GM21717 (cell line): ENCODE measurements at regions not wholly inside any gene's neighbourhood (a gene's known extent, or its start where the extent isn't known, plus 50 kb on each side); places are given as distances from the start of the nearest gene placed in this dataset.

Experiments
- ATAC-seq: cut with Tn5 transposase; IDR thresholded peaks from one replicate; pipeline ENCODE4 v1.9.1; 2021; ENCODE audit warnings: mild to moderate bottlenecking, moderate library complexity; ENCODE audit not compliant: unreplicated experiment

GRCh38 chr4:136457577-136457976 lies 1074.7 kb downstream of the PCDH18 start:
- no peak for ATAC-seq

GRCh38 chr4:136457004-136457403 lies 1075.3 kb downstream of the PCDH18 start:
- no peak for ATAC-seq

- ATAC-seq: no peak
Observed at GRCh38 chr4:136443006-136443405, 1089.3 kb downstream of the PCDH18 start.

- no peak for ATAC-seq
Observed at GRCh38 chr4:136442447-136442846, 1089.8 kb downstream of the PCDH18 start.

GRCh38 chr4:136441629-136442282 lies 1090.5 kb downstream of the PCDH18 start:
- no peak for ATAC-seq

DNA sequence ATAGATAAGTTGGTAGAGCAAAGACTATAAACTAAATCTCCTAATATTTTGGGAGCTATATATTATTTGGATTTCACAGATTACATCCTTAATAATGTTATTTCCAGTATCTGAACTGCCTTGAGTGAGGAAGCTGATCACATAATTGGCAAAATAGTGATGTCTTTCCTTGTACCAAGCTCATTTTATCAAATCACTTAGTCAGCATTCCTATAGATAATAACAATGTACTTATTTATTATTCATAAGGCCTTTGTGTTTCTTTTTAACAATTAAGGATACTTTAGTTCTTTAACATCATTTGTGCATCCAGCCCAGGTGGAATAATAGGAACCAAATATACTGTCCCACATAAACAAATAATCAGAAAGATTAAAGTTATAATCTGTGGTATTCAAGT lies 1093.6 kb downstream of the PCDH18 start:
- no peak for ATAC-seq

DNA sequence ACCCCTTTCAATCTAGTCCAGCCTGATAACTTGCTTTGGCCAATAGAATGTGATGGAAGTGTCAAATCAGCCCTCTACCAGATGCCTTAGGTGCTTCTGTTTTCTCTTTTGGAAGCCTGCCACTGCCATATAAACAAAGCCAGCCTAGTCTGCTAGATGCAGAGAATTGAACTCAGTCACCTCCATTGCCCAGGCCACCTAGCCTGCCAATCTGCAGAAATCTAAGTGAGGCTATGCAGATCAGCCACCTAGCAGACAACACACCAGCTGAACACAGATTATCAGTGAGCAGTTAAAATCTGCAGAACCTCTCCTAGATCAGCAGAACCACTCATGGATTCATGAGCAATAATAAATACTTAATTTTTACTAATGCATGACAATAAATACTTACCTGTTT lies 1108.2 kb downstream of the PCDH18 start:
- no peak for ATAC-seq

GRCh38 chr4:136414981-136415380 lies 1117.3 kb downstream of the PCDH18 start:
- ATAC-seq: no peak

DNA sequence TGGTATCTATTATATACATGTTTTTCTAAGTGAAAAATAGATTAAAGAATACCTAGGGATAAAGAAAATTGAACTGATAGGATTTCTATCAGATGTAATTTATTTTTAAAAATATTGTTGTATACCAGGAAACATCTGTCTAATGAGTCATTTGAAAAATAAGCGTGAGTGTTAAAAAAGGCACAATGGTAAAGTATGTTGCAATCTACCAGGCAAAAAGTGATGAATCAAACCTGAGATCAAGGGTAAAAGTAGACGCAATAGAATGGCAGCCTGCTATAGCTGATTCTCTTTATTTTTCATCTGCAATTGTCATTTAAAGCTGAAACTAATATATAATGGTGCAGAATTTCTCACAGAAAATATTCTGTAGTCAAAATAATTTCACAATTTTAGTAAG lies 1119.6 kb downstream of the PCDH18 start:
- ATAC-seq: no peak

- ATAC-seq: no peak
Observed at GRCh38 chr4:136400829-136401228, 1131.5 kb downstream of the PCDH18 start.

- ATAC-seq: no peak
Observed at GRCh38 chr4:136395212-136395722, 1137.0 kb downstream of the PCDH18 start.

GRCh38 chr4:136392576-136392975 lies 1139.7 kb downstream of the PCDH18 start:
- no peak for ATAC-seq

DNA sequence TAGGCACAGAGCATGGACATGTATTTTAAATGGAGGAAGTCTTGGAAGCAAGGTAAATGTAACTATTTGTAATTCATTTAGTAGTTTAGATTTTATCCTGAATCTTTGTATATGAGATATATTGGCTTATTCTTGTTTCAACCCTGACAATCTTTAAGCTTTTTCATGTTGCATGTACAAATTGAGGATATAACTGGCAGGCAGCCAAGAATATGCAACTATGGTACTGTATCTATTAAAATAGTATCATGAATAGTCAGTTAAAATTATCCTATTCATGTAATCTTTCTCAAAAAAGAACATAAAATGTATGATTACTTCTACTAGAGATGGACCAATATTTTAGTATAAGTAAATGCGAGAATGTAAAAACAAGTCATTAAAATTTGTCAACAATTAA lies 1141.5 kb downstream of the PCDH18 start:
- no peak for ATAC-seq

DNA sequence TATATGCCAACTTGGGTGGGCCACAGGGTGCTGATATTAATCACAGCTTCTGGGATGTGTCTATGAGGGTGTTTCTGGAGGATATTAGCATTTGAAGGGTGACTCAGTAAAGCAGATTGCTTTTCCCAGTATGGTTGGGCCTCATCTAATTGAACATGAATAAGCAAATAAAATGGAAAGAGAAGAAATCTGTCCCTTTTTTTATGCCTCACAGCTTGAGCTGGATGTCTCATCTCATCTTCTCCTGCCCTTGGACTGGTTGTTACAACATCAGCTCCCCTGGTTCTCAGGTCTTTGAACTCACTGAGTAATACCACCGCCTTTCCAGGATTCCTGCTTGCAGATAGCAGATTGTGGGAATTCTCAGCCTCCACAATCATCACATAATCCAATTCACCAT lies 1149.2 kb downstream of the PCDH18 start:
- ATAC-seq: no peak

DNA sequence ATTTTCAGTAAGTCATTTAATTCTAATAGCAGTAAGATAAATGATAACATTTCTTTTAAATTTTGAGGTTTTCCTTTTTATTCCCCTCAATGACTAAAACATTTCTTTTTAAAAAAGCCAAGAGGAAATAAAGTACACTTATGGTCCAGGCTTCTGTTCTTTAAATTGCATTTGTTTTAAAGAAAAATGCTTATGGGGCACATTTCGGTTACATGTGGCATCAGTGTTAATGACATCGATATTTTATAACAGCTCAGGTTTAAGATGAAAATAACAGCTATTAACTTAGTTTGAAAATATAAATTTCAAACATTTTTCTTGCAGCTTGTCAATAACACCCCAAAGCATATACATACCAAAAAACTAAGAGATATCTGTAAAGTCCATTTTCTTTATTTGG lies 1161.1 kb downstream of the PCDH18 start:
- ATAC-seq: no peak

- ATAC-seq: no peak
Observed at GRCh38 chr4:136369073-136369472, 1163.2 kb downstream of the PCDH18 start.

- no peak for ATAC-seq
Observed at GRCh38 chr4:136357556-136357955, 1174.7 kb downstream of the PCDH18 start.

- no peak for ATAC-seq
Observed at GRCh38 chr4:136355970-136356369, 1176.3 kb downstream of the PCDH18 start.

DNA sequence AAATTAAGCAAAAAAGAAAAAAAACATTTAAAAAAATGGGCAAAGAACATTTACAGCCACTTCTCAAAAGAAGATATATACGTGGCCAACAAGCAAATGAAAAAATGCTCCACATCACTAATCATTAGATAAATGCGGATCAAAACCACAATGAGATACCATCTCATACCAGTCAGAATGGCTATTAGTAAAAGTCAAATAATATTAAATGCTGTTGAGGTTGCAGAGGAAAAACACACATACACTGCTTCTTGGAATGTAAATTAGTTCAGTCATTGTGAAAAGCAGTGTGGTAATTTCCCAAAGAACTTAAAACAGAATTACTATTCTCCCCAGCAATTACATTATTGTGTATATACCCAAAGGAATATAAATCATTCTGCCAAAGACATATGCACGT lies 1189.0 kb downstream of the PCDH18 start:
- ATAC-seq: no peak

DNA sequence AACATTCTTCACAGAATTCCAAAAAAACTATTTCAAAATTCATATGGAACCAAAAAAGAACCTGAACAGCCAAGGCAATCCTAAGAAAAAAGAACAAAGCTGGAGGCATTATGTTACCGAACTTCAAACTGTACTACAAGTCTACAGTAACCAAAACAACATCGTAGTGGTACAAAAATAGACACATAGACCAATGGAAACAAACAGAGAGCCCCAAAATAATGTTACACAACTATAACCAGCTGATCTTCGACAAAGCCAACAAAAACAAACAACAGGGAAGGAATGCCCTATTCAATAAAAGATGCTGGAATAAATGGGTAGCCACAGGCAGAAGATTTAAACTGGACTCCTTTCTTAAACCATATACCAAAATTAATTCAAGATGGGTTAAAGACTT lies 1189.6 kb downstream of the PCDH18 start:
- ATAC-seq: no peak

DNA sequence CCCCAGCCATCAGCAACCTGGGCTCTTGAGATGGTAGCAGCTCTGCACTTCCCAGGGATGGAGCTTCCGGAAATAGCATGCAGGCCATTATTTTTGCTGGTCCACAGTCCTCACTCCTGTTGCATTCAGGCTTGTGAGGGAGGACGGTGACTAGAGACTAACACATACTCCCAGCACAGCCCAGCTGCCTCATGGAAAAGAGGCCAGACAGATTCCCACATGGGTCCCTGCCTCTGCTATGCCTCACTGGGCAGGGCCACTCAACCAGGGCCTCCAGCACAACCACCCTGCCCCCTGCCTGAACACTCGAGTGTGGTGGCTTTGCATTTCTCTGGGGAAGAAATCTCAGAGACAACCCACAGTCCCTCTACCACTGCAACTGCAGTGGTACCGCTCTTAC lies 1195.1 kb downstream of the PCDH18 start:
- no peak for ATAC-seq

DNA sequence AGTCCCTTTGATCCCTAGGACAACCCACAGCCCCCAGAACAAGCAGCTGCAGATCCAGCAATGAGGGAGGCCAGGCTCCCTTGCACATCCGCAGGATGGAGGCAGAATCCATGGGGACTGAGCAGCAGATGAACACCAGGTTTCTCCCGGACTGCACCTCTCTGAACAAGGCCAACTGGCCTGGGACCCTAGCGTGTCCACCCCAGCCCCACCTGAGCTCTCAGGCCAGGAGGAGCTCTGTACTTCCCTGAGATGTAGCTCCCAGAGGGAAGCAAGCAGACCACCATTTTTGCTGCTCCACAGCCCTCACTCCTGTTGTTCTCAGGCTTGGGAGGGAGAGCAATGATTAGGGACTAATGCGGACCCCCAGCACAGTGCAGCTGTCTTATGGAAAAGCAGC lies 1195.8 kb downstream of the PCDH18 start:
- no peak for ATAC-seq

DNA sequence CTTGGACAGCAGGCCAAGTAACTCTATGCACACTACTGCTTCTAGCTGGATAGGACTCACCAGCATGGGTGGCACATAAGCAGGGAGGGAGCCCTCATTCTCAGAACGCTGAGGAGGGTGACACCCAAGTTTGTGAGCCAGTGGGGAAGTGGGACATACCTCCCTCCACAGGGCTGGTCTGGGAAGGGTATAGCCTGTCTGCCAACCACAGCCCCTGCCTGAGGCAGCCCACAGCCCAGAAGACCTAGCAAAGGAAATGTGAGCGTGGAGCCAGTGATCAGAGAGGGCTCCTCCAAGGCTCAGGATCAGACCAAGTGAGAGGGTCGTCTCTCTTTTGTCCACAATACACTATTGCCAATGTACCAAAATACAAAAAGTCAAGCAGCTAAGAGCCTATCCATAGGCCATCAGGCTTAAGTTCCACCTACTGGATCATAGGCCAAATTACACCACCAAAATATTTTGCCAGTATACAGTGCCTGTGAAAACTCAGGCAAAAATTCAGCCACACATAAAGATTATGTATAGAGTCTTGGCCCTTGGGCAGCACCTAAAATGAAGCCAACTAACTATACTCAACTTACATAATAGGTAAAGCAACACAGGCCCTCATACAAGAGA lies 1203.1 kb downstream of the PCDH18 start:
- ATAC-seq: no peak
